WTC11 (cell line): ENCODE measurements at regions not wholly inside any gene's neighbourhood (a gene's known extent, or its start where the extent isn't known, plus 50 kb on each side); places are given as distances from the start of the nearest gene placed in this dataset.

Experiments used
- CBFB ChIP-seq: sonication (generic); formaldehyde crosslinking; IDR thresholded peaks from 2 replicates; pipeline ENCODE4 v1.8.1; 2022; ENCODE audit warnings: mild to moderate bottlenecking, low read depth, missing genetic modification reagents
- GRHL2 ChIP-seq: fragments of 250-450 bp; sonication (Bioruptor Pico); IDR thresholded peaks from 2 replicates; pipeline ENCODE4 v1.8.0; 2022; ENCODE audit warnings: mild to moderate bottlenecking, moderate library complexity; ENCODE audit not compliant: insufficient replicate concordance, severe bottlenecking
- NFYB ChIP-seq: sonication (generic); formaldehyde crosslinking; conservative IDR thresholded peaks from 2 replicates; pipeline ENCODE4 v1.8.0; 2022; ENCODE audit warnings: low read depth, missing genetic modification reagents
- NR2C2 ChIP-seq: sonication (generic); formaldehyde crosslinking; IDR thresholded peaks from 2 replicates; pipeline ENCODE4 v1.8.0; 2022; ENCODE audit warnings: mild to moderate bottlenecking, missing genetic modification reagents
- SMAD3 ChIP-seq: sonication (generic); formaldehyde crosslinking; IDR thresholded peaks from 2 replicates; pipeline ENCODE4 v1.8.0; 2022; ENCODE audit warnings: missing genetic modification reagents, mild to moderate bottlenecking, borderline replicate concordance
- TEAD1 ChIP-seq: sonication (generic); formaldehyde crosslinking; IDR thresholded peaks from 2 replicates; pipeline ENCODE4 v1.8.0; 2022; ENCODE audit warnings: mild to moderate bottlenecking, missing genetic modification reagents
- ZNF121 ChIP-seq: sonication (generic); formaldehyde crosslinking; IDR thresholded peaks from 2 replicates; pipeline ENCODE4 v1.8.0; 2023; ENCODE audit warnings: missing genetic modification reagents
- TF ChIP-seq, protein P1 (sequence below): fragments of 200-600 bp; IDR thresholded peaks from 2 replicates; pipeline ENCODE4 v1.8.0; 2022; ENCODE audit warnings: antibody characterized with exemption
- TF ChIP-seq, protein P2 (sequence below): sonication (generic); formaldehyde crosslinking; IDR thresholded peaks from 2 replicates; pipeline ENCODE4 v1.8.1; 2023; ENCODE audit warnings: mild to moderate bottlenecking, missing genetic modification reagents, moderate library complexity
- TF ChIP-seq, protein P3 (sequence below): sonication (generic); formaldehyde crosslinking; IDR thresholded peaks from 2 replicates; pipeline ENCODE4 v1.8.1; 2022; ENCODE audit warnings: low read depth, missing genetic modification reagents, borderline replicate concordance
- TF ChIP-seq, protein P4 (sequence below): sonication (generic); formaldehyde crosslinking; conservative IDR thresholded peaks from 2 replicates; pipeline ENCODE4 v1.8.1; 2023; ENCODE audit warnings: mild to moderate bottlenecking, low read depth, missing genetic modification reagents, moderate library complexity
- TF ChIP-seq, protein P5 (sequence below): sonication (generic); formaldehyde crosslinking; IDR thresholded peaks from 2 replicates; pipeline ENCODE4 v1.8.0; 2022; ENCODE audit warnings: mild to moderate bottlenecking, missing genetic modification reagents
- TF ChIP-seq, protein P6 (sequence below): sonication (generic); formaldehyde crosslinking; IDR thresholded peaks from 2 replicates; pipeline ENCODE4 v1.8.1; 2023; ENCODE audit warnings: mild to moderate bottlenecking, moderate library complexity, missing genetic modification reagents
- TF ChIP-seq, protein P7 (sequence below): sonication (generic); formaldehyde crosslinking; IDR thresholded peaks from 2 replicates; pipeline ENCODE4 v1.8.1; 2022; ENCODE audit warnings: mild to moderate bottlenecking, missing genetic modification reagents, moderate library complexity, borderline replicate concordance

DNA sequence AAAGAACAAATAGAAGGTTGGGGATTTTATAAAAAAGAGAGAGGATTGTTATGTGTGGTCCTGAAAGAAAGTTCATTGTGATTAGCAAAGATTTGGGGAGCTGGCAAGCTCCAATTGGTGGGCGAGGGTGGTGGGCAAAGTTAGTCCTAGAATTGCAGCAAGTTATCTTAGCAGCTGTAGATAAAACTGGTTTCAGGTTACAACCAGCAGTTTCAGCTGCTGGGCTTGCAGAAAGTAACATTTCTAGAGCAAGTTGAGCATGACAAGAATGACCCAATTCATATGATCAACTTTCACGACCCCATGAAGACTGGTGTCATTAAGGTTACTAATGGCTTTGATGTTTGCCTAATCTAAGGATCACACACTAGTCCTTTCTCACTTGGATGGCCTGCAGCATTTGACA lies 177.9 kb upstream of the NUDT4 start:
- no peak for TF ChIP-seq NFYB (CRISPR knock-in tag)
- TF ChIP-seq, protein P1, sequence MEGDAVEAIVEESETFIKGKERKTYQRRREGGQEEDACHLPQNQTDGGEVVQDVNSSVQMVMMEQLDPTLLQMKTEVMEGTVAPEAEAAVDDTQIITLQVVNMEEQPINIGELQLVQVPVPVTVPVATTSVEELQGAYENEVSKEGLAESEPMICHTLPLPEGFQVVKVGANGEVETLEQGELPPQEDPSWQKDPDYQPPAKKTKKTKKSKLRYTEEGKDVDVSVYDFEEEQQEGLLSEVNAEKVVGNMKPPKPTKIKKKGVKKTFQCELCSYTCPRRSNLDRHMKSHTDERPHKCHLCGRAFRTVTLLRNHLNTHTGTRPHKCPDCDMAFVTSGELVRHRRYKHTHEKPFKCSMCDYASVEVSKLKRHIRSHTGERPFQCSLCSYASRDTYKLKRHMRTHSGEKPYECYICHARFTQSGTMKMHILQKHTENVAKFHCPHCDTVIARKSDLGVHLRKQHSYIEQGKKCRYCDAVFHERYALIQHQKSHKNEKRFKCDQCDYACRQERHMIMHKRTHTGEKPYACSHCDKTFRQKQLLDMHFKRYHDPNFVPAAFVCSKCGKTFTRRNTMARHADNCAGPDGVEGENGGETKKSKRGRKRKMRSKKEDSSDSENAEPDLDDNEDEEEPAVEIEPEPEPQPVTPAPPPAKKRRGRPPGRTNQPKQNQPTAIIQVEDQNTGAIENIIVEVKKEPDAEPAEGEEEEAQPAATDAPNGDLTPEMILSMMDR, result no peak
- TF ChIP-seq, protein P2, sequence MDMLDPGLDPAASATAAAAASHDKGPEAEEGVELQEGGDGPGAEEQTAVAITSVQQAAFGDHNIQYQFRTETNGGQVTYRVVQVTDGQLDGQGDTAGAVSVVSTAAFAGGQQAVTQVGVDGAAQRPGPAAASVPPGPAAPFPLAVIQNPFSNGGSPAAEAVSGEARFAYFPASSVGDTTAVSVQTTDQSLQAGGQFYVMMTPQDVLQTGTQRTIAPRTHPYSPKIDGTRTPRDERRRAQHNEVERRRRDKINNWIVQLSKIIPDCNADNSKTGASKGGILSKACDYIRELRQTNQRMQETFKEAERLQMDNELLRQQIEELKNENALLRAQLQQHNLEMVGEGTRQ (CRISPR knock-in tag), result no peak
- TF ChIP-seq, protein P3, sequence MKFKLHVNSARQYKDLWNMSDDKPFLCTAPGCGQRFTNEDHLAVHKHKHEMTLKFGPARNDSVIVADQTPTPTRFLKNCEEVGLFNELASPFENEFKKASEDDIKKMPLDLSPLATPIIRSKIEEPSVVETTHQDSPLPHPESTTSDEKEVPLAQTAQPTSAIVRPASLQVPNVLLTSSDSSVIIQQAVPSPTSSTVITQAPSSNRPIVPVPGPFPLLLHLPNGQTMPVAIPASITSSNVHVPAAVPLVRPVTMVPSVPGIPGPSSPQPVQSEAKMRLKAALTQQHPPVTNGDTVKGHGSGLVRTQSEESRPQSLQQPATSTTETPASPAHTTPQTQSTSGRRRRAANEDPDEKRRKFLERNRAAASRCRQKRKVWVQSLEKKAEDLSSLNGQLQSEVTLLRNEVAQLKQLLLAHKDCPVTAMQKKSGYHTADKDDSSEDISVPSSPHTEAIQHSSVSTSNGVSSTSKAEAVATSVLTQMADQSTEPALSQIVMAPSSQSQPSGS (CRISPR knock-in tag), result no peak
- TF ChIP-seq, protein P4, sequence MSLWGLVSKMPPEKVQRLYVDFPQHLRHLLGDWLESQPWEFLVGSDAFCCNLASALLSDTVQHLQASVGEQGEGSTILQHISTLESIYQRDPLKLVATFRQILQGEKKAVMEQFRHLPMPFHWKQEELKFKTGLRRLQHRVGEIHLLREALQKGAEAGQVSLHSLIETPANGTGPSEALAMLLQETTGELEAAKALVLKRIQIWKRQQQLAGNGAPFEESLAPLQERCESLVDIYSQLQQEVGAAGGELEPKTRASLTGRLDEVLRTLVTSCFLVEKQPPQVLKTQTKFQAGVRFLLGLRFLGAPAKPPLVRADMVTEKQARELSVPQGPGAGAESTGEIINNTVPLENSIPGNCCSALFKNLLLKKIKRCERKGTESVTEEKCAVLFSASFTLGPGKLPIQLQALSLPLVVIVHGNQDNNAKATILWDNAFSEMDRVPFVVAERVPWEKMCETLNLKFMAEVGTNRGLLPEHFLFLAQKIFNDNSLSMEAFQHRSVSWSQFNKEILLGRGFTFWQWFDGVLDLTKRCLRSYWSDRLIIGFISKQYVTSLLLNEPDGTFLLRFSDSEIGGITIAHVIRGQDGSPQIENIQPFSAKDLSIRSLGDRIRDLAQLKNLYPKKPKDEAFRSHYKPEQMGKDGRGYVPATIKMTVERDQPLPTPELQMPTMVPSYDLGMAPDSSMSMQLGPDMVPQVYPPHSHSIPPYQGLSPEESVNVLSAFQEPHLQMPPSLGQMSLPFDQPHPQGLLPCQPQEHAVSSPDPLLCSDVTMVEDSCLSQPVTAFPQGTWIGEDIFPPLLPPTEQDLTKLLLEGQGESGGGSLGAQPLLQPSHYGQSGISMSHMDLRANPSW (CRISPR knock-in tag), result no peak
- TF ChIP-seq SMAD3 (CRISPR knock-in tag), result no peak
- no peak for TF ChIP-seq GRHL2
- no peak for TF ChIP-seq TEAD1 (CRISPR knock-in tag)
- no peak for TF ChIP-seq NR2C2 (CRISPR knock-in tag)
- TF ChIP-seq ZNF121 (CRISPR knock-in tag), result no peak
- TF ChIP-seq, protein P5, sequence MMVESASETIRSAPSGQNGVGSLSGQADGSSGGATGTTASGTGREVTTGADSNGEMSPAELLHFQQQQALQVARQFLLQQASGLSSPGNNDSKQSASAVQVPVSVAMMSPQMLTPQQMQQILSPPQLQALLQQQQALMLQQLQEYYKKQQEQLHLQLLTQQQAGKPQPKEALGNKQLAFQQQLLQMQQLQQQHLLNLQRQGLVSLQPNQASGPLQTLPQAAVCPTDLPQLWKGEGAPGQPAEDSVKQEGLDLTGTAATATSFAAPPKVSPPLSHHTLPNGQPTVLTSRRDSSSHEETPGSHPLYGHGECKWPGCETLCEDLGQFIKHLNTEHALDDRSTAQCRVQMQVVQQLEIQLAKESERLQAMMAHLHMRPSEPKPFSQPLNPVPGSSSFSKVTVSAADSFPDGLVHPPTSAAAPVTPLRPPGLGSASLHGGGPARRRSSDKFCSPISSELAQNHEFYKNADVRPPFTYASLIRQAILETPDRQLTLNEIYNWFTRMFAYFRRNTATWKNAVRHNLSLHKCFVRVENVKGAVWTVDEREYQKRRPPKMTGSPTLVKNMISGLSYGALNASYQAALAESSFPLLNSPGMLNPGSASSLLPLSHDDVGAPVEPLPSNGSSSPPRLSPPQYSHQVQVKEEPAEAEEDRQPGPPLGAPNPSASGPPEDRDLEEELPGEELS (CRISPR knock-in tag), result no peak
- TF ChIP-seq, protein P6, sequence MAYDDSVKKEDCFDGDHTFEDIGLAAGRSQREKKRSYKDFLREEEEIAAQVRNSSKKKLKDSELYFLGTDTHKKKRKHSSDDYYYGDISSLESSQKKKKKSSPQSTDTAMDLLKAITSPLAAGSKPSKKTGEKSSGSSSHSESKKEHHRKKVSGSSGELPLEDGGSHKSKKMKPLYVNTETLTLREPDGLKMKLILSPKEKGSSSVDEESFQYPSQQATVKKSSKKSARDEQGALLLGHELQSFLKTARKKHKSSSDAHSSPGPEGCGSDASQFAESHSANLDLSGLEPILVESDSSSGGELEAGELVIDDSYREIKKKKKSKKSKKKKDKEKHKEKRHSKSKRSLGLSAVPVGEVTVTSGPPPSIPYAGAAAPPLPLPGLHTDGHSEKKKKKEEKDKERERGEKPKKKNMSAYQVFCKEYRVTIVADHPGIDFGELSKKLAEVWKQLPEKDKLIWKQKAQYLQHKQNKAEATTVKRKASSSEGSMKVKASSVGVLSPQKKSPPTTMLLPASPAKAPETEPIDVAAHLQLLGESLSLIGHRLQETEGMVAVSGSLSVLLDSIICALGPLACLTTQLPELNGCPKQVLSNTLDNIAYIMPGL (CRISPR knock-in tag), result no peak
- TF ChIP-seq, protein P7, sequence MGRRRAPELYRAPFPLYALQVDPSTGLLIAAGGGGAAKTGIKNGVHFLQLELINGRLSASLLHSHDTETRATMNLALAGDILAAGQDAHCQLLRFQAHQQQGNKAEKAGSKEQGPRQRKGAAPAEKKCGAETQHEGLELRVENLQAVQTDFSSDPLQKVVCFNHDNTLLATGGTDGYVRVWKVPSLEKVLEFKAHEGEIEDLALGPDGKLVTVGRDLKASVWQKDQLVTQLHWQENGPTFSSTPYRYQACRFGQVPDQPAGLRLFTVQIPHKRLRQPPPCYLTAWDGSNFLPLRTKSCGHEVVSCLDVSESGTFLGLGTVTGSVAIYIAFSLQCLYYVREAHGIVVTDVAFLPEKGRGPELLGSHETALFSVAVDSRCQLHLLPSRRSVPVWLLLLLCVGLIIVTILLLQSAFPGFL, result no peak
- no peak for TF ChIP-seq CBFB (CRISPR knock-in tag)
